Trophoblast cell (in vitro differentiated cells and primary cell): ENCODE measurements at regions not wholly inside any gene's neighbourhood (a gene's known extent, or its start where the extent isn't known, plus 50 kb on each side); places are given as distances from the start of the nearest gene placed in this dataset.
A peak's percentile ranks its signal among the peaks of the same experiment; 100 is the strongest.

Experiments
- DNase-seq, 2 donors: peaks; one replicate each; pipeline ENCODE4 v3.0.0-alpha.2; 2016
- H2AFZ ChIP-seq: 2 replicates; pipeline ENCODE4 v1.6.1; 2013; ENCODE audit warnings: low read length, moderate library complexity, mild to moderate bottlenecking; ENCODE audit not compliant: insufficient read depth, poor library complexity
- H2AK5ac ChIP-seq: 2 replicates; pipeline ENCODE4 v1.6.1; 2013; ENCODE audit warnings: mild to moderate bottlenecking, low read length
- H2BK120ac ChIP-seq: 2 replicates; pipeline ENCODE4 v1.6.1; 2013; ENCODE audit warnings: low read length, mild to moderate bottlenecking, moderate library complexity; ENCODE audit not compliant: insufficient read depth, poor library complexity
- H2BK12ac ChIP-seq: 2 replicates; pipeline ENCODE4 v1.6.1; 2013; ENCODE audit warnings: mild to moderate bottlenecking, low read length, moderate library complexity
- H2BK5ac ChIP-seq: 2 replicates; pipeline ENCODE4 v1.6.1; 2013; ENCODE audit warnings: low read length, low read depth, moderate library complexity, mild to moderate bottlenecking; ENCODE audit not compliant: poor library complexity
- H3K14ac ChIP-seq: 2 replicates; pipeline ENCODE4 v1.6.1; 2013; ENCODE audit warnings: mild to moderate bottlenecking, low read length
- H3K18ac ChIP-seq: 2 replicates; pipeline ENCODE4 v1.6.1; 2013; ENCODE audit warnings: mild to moderate bottlenecking, low read length
- H3K23ac ChIP-seq: 2 replicates; pipeline ENCODE4 v1.6.1; 2013; ENCODE audit warnings: low read length
- H3K27ac ChIP-seq: 2 replicates; pipeline ENCODE4 v1.5.1; 2013; ENCODE audit warnings: low read depth, mild to moderate bottlenecking, inconsistent platforms, low read length, moderate library complexity
- H3K27me3 ChIP-seq: 2 replicates; pipeline ENCODE4 v1.6.1; 2013; ENCODE audit warnings: inconsistent platforms, mild to moderate bottlenecking, low read length, moderate library complexity; ENCODE audit not compliant: insufficient read depth
- H3K36me3 ChIP-seq, 2 experiments: 1 replicate in 1 of 2; 2 replicates in 1 of 2; pipeline ENCODE4 v1.6.1; 2013; ENCODE audit warnings: low read length in 2 of 2, mild to moderate bottlenecking in 2 of 2, moderate library complexity in 1 of 2; ENCODE audit not compliant: insufficient read depth in 2 of 2, control insufficient read depth in 1 of 2
- H3K4ac ChIP-seq: 2 replicates; pipeline ENCODE4 v1.6.1; 2013; ENCODE audit warnings: low read depth, mild to moderate bottlenecking, low read length, moderate library complexity
- H3K4me1 ChIP-seq, 2 experiments: 1 replicate in 1 of 2; 2 replicates in 1 of 2; pipeline ENCODE4 v1.6.1; 2013; ENCODE audit warnings: low read length in 2 of 2, mild to moderate bottlenecking in 2 of 2, moderate library complexity in 1 of 2; ENCODE audit not compliant: insufficient read depth in 2 of 2, control insufficient read depth in 1 of 2
- H3K4me2 ChIP-seq: 2 replicates; pipeline ENCODE4 v1.6.1; 2013; ENCODE audit warnings: inconsistent platforms, mild to moderate bottlenecking, low read length, moderate library complexity
- H3K4me3 ChIP-seq: 2 replicates; pipeline ENCODE4 v1.5.1; 2013; ENCODE audit warnings: mild to moderate bottlenecking, low read depth, low read length, inconsistent platforms
- H3K79me1 ChIP-seq: one replicate; pipeline ENCODE4 v1.6.1; 2013; ENCODE audit warnings: low read length
- H3K79me2 ChIP-seq: 2 replicates; pipeline ENCODE4 v1.6.1; 2013; ENCODE audit warnings: low read length, mild to moderate bottlenecking; ENCODE audit not compliant: control insufficient read depth, insufficient read depth, poor library complexity
- H3K9ac ChIP-seq: 2 replicates; pipeline ENCODE4 v1.6.1; 2013; ENCODE audit warnings: mild to moderate bottlenecking, low read length
- H3K9me3 ChIP-seq: 2 replicates; pipeline ENCODE4 v1.6.1; 2013; ENCODE audit warnings: low read depth, mild to moderate bottlenecking, control low read depth, inconsistent platforms, low read length; ENCODE audit not compliant: insufficient read depth
- H4K12ac ChIP-seq: 2 replicates; pipeline ENCODE4 v1.6.1; 2013; ENCODE audit warnings: low read depth, mild to moderate bottlenecking, low read length, moderate library complexity
- H4K8ac ChIP-seq: 2 replicates; pipeline ENCODE4 v1.6.1; 2013; ENCODE audit warnings: low read depth, mild to moderate bottlenecking, low read length, moderate library complexity
- H4K91ac ChIP-seq: one replicate; pipeline ENCODE4 v1.6.1; 2013; ENCODE audit warnings: low read depth, mild to moderate bottlenecking, low read length, moderate library complexity
- WGBS: extraction: QIAGEN DNeasy Blood & Tissue Kit; methylation state at CpG from one replicate; pipeline ENCODE4 v1.1.7; 2013; ENCODE audit warnings: missing lambda C conversion rate; ENCODE audit not compliant: insufficient read length, insufficient coverage; ENCODE audit errors: extremely low coverage; 5-methylcytosine and 5-hydroxymethylcytosine counted together

DNA sequence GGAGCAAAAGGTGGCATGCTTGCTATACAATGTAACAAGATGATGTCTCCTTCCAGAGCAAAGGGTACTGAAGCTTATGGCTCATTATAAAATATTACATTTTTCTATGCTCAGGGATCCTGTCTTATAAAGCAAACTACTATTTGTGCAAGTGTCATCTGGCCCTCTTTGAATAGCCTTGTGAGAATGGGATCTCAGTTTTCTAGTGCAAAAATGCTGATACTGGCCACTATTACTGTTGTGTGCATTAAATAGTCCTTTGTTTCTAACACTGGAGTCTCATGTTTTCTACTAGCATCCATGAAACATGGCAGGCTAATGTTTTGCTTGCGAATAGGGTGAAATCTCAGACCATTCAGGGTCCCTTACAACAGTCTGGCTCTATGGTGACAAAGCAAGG, 823.0 kb downstream of the REEP3 start:
- WGBS, result no CpG with 5 or more reads among the region's 1 CpG
- Histone ChIP-seq H2BK120ac (no peak overlapping the region), H3K27ac (no peak overlapping the region), H3K4me3 (no peak overlapping the region), H3K9me3 (no peaks in the 10 kb centered on the region), H2AK5ac (no peak overlapping the region), H3K4me2 (no peak overlapping the region), H3K23ac (no peak overlapping the region), H2BK5ac (no peak overlapping the region), H3K4me1 (no peaks in the 10 kb centered on the region), H3K4ac (no peak overlapping the region), H4K12ac (no peak overlapping the region), H4K8ac (no peak overlapping the region), H3K18ac (no peak overlapping the region), H3K36me3 (no peaks in the 10 kb centered on the region), H3K27me3 (no peaks in the 10 kb centered on the region), H2AFZ (no peak overlapping the region), H3K79me2 (no peaks in the 10 kb centered on the region), H4K91ac (no peak overlapping the region), H2BK12ac (no peak overlapping the region), H3K14ac (no peak overlapping the region), H3K79me1 (no peaks in the 10 kb centered on the region), H3K9ac (no peak overlapping the region)
- no peak for DNase-seq

DNA sequence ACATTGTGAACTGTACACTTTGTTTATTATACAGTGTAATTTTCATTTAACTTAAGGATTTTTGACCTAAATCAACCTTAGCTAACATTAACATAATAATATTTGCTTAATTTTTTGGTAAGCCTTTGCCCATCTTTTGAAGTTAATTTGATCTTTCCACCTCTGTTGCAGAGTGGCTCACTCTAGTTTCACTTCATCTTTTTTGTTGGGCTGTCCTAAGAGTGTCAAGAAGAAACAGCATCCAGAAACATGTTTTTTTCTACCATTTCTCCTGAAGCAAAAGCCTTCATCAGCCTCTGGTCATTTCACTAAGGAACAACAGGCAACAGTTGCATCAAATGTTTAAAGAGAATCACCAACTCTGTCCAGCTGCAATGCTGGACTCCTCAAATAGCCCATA, 824.7 kb downstream of the REEP3 start:
- Histone ChIP-seq H3K9ac (no peak overlapping the region), H3K79me2 (no peaks in the 10 kb centered on the region), H3K4me2 (no peak overlapping the region), H2BK120ac (no peak overlapping the region), H4K91ac (no peak overlapping the region), H2BK12ac (no peak overlapping the region), H3K4me3 (no peak overlapping the region), H3K4ac (no peak overlapping the region), H3K4me1 (no peaks in the 10 kb centered on the region), H3K27ac (no peak overlapping the region), H4K12ac (no peak overlapping the region), H3K79me1 (no peaks in the 10 kb centered on the region), H3K27me3 (no peaks in the 10 kb centered on the region), H3K9me3 (no peaks in the 10 kb centered on the region), H3K36me3 (no peaks in the 10 kb centered on the region), H3K18ac (no peak overlapping the region), H3K14ac (no peak overlapping the region), H4K8ac (no peak overlapping the region), H2AK5ac (no peak overlapping the region), H3K23ac (no peak overlapping the region), H2AFZ (no peak overlapping the region), H2BK5ac (no peak overlapping the region)
- no peak for DNase-seq

DNA sequence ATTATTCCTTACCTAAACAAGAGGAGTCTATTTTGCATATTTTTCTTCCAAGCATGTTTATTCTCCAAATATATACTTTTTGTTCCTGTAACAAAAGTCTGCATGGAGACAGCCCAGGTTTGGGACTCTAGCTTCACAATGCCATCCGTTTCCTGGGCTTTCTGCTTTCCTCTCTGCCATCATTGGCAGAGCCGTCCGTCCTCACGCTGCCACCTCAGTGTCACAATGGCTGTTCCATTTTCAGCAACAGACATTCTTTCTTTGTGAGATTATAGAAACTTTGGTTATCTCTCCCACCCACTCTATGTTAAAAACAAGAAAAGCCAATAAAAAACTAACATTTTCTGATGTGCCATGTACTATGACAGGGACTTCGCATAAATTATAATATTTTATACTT, 825.2 kb downstream of the REEP3 start:
- no peaks in the 10 kb centered on the region for H3K79me2 ChIP-seq
- peak overlapping the region; percentile 35 for H2AK5ac ChIP-seq
- no peaks in the 10 kb centered on the region for H3K27me3 ChIP-seq
- no peak overlapping the region for H3K4me2 ChIP-seq
- H3K14ac ChIP-seq, result no peak overlapping the region
- no peaks in the 10 kb centered on the region for H3K36me3 ChIP-seq
- no peaks in the 10 kb centered on the region for H3K4me1 ChIP-seq
- no peaks in the 10 kb centered on the region for H3K79me1 ChIP-seq
- no peak overlapping the region for H2BK120ac ChIP-seq
- no peak overlapping the region for H3K18ac ChIP-seq
- peak overlapping the region; percentile 36 for H2BK12ac ChIP-seq
- no peak overlapping the region for H3K4ac ChIP-seq
- no peak overlapping the region for H3K23ac ChIP-seq
- H4K12ac ChIP-seq, result no peak overlapping the region
- no CpG with 5 or more reads among the region's 5 CpGs for WGBS
- H3K4me3 ChIP-seq, result no peak overlapping the region
- H3K9me3 ChIP-seq, result no peaks in the 10 kb centered on the region
- H3K27ac ChIP-seq, result no peak overlapping the region
- H2AFZ ChIP-seq, result no peak overlapping the region
- no peak overlapping the region for H4K91ac ChIP-seq
- no peak overlapping the region for H3K9ac ChIP-seq
- no peak overlapping the region for H2BK5ac ChIP-seq
- no peak overlapping the region for H4K8ac ChIP-seq
- DNase-seq, result no peak

DNA sequence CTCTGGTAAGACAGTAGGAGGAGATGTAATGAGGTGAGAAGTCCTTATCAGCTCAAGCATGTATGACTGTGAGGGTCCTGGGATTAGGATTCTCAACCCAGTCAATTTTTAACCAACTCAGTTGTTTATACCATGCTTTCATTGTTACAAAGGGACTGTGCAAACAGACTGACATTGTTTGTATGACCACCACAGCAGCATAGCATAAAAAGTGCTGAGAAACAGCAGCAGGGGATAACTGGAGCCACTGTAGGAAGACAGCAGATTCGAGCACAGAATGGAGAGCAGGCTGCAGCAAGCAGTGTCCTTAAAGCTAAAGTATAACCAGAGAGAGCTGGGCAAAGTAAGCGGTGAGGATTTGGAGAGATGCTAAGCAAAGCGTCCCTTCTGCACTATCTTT, 829.5 kb downstream of the REEP3 start:
- Histone ChIP-seq H3K9me3 (no peaks in the 10 kb centered on the region), H3K36me3 (no peaks in the 10 kb centered on the region), H3K79me2 (no peaks in the 10 kb centered on the region), H3K27me3 (no peaks in the 10 kb centered on the region), H3K18ac (no peak overlapping the region), H3K27ac (no peak overlapping the region), H2BK12ac (no peak overlapping the region), H2AK5ac (no peak overlapping the region), H3K4me3 (no peak overlapping the region), H3K4me1 (no peaks in the 10 kb centered on the region), H3K79me1 (no peaks in the 10 kb centered on the region), H4K12ac (no peak overlapping the region), H3K4ac (no peak overlapping the region), H4K8ac (no peak overlapping the region), H3K9ac (no peak overlapping the region), H2BK120ac (no peak overlapping the region), H3K14ac (no peak overlapping the region), H3K4me2 (no peak overlapping the region), H2AFZ (no peak overlapping the region), H2BK5ac (no peak overlapping the region), H3K23ac (no peak overlapping the region), H4K91ac (no peak overlapping the region)
- DNase-seq, result no peak
- no CpG with 5 or more reads among the region's 3 CpGs for WGBS

DNA sequence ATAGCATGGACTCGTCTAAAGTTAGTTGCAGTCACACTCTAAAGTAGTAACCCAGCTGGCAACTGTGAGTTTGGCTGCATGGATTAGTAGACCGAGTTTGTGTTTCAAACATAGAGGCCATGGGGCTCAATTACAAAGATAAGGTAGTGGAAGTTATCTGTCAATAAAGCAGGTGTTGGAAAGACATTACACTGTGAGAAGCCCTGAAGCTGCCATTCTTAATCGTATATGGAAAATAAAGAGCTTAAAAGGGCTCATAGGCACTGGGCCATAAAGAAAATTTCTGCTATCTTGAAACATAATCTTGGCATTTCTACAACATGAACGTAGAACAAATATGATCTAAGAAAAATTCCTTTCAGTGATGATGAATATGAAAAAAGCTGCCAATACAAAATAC, 837.7 kb downstream of the REEP3 start:
- H3K4ac ChIP-seq, result no peak overlapping the region
- peaks cover 0 to 3% of the 10 kb centered on the region in 2 experiments for H3K36me3 ChIP-seq
- peaks cover under 1% of the 10 kb centered on the region for H3K79me1 ChIP-seq
- H3K79me2 ChIP-seq, result no peaks in the 10 kb centered on the region
- H3K9ac ChIP-seq, result no peak overlapping the region
- no CpG with 5 or more reads among the region's 4 CpGs for WGBS
- H2AK5ac ChIP-seq, result no peak overlapping the region
- H3K4me1 ChIP-seq, result no peaks in the 10 kb centered on the region
- no peak overlapping the region for H3K14ac ChIP-seq
- H2BK5ac ChIP-seq, result no peak overlapping the region
- no peak for DNase-seq
- no peak overlapping the region for H4K12ac ChIP-seq
- no peak overlapping the region for H3K23ac ChIP-seq
- H4K91ac ChIP-seq, result no peak overlapping the region
- H3K9me3 ChIP-seq, result peaks cover 3% of the 10 kb centered on the region
- no peak overlapping the region for H2AFZ ChIP-seq
- H3K18ac ChIP-seq, result no peak overlapping the region
- H3K27ac ChIP-seq, result no peak overlapping the region
- no peak overlapping the region for H3K4me3 ChIP-seq
- H3K27me3 ChIP-seq, result no peaks in the 10 kb centered on the region
- H2BK120ac ChIP-seq, result no peak overlapping the region
- H4K8ac ChIP-seq, result no peak overlapping the region
- no peak overlapping the region for H2BK12ac ChIP-seq
- no peak overlapping the region for H3K4me2 ChIP-seq
